HepG2 (cell line): ENCODE measurements at regions not wholly inside any gene's neighbourhood (a gene's known extent, or its start where the extent isn't known, plus 50 kb on each side); places are given as distances from the start of the nearest gene placed in this dataset.

ENCODE experiments used
- ATAC-seq: fragments of 200-7000 bp; cut with Tn5 transposase; 3 replicates; pipeline ENCODE4 v1.9.1; 2020; ENCODE audit warnings: mild to moderate bottlenecking, moderate library complexity
- BruUV-seq: library from RNA; stranded (reverse); fragments of 400-500 nt; replicated peaks from 2 replicates; lab custom pipeline; 2021; lab: Mats Ljungman, UMichigan
- CTCF ChIA-PET: fragments of 300-600 bp; formaldehyde crosslinking; extraction: SDS; loops from one replicate; lab custom pipeline; 2021; ENCODE audit warnings: low total read pairs, inconsistent platforms, low intra/inter-chr PET ratio; lab: Yijun Ruan, JAX
- POLR2A ChIA-PET: fragments of 350-600 bp; sonication (Branson Sonifier 250); formaldehyde crosslinking; loops from one replicate; lab custom pipeline; 2020; ENCODE audit warnings: antibody characterized with exemption, inconsistent platforms; lab: Yijun Ruan, JAX
- DNase-seq: peaks from one replicate; pipeline ENCODE4 v3.0.0-alpha.2; 2015; ENCODE audit warnings: low spot score
- FAIRE-seq: peaks from 3 replicates; lab custom pipeline; 2011; peaks lifted over from hg19 to GRCh38; lab: Jason Lieb, UNC
- H2AFZ ChIP-seq: one replicate; pipeline ENCODE4 v1.6.1; 2011; ENCODE audit warnings: low read length, inconsistent platforms
- H3K27ac ChIP-seq: fragments of 300-600 bp; 3 replicates; pipeline ENCODE4 v1.8.0; 2011; ENCODE audit warnings: mixed run types, mild to moderate bottlenecking, mixed read lengths, low read length, inconsistent platforms; ENCODE audit not compliant: insufficient read depth; ENCODE audit errors: extremely low read length
- H3K27me3 ChIP-seq, 2 experiments: fragments of 200-600 bp in 1 of 2; 2 replicates in 1 of 2; 3 replicates in 1 of 2; pipeline versions ENCODE4 v1.6.0 to v1.8.0; 2011; ENCODE audit warnings: low read length in 2 of 2, mild to moderate bottlenecking in 2 of 2, moderate library complexity in 2 of 2, inconsistent platforms in 1 of 2; ENCODE audit not compliant: insufficient read depth in 2 of 2, control insufficient read depth in 1 of 2
- H3K36me3 ChIP-seq, 2 experiments: fragments of 200-600 bp in 1 of 2; replicated peaks in 1 of 2; 2 replicates in 1 of 2; 3 replicates in 1 of 2; pipeline versions ENCODE4 v1.5.1 to v1.8.0; 2011; ENCODE audit warnings: low read length in 2 of 2, inconsistent platforms in 1 of 2; ENCODE audit not compliant: insufficient read depth in 2 of 2, control insufficient read depth in 1 of 2
- H3K4me1 ChIP-seq: 2 replicates; pipeline ENCODE4 v1.5.1; 2012; ENCODE audit warnings: low read length, inconsistent platforms; ENCODE audit not compliant: insufficient read depth
- H3K4me2 ChIP-seq: 2 replicates; pipeline ENCODE4 v1.6.0; 2011; ENCODE audit warnings: low read depth, low read length, inconsistent platforms
- H3K4me3 ChIP-seq, 3 experiments: fragments of 200-600 bp in 1 of 3; sonication (generic), shearing (Covaris generic) in 1 of 3; replicated peaks in 1 of 3; 2 replicates each; pipeline ENCODE4 v1.5.1; 2011 to 2016; ENCODE audit warnings: low read length in 3 of 3, inconsistent platforms in 2 of 3, low read depth in 2 of 3, mild to moderate bottlenecking in 2 of 3, control low read depth in 1 of 3, mixed read lengths in 1 of 3; ENCODE audit not compliant: insufficient read depth in 1 of 3
- H3K79me2 ChIP-seq: one replicate; pipeline ENCODE4 v1.6.1; 2011; ENCODE audit warnings: low read length, inconsistent platforms; ENCODE audit not compliant: insufficient read depth
- H3K9ac ChIP-seq: 2 replicates; pipeline ENCODE4 v1.6.0; 2011; ENCODE audit warnings: mild to moderate bottlenecking, low read depth, low read length, inconsistent platforms; ENCODE audit not compliant: insufficient read depth
- H3K9me3 ChIP-seq: 2 replicates; pipeline ENCODE4 v1.5.1; 2012; ENCODE audit warnings: mild to moderate bottlenecking, low read length
- H4K20me1 ChIP-seq: 2 replicates; pipeline ENCODE4 v1.6.0; 2011; ENCODE audit warnings: inconsistent platforms, mild to moderate bottlenecking, low read length, moderate library complexity; ENCODE audit not compliant: insufficient read depth
- BRCA1 ChIP-seq: sonication (generic); formaldehyde crosslinking; IDR thresholded peaks from 2 replicates; pipeline ENCODE4 v1.4.0; 2020; ENCODE audit warnings: missing genetic modification reagents
- HMG20A ChIP-seq: IDR thresholded peaks from 2 replicates; pipeline ENCODE4 v1.6.1; 2016; ENCODE audit warnings: borderline replicate concordance
- NBN ChIP-seq: fragments of 450-650 bp; conservative IDR thresholded peaks from 2 replicates; pipeline ENCODE4 v1.6.1; 2017
- NR3C1 ChIP-seq: sonication (generic); formaldehyde crosslinking; IDR thresholded peaks from 2 replicates; pipeline ENCODE4 v1.4.0; 2020; ENCODE audit warnings: missing genetic modification reagents
- REL ChIP-seq: sonication (generic); formaldehyde crosslinking; conservative IDR thresholded peaks from 2 replicates; pipeline ENCODE4 v1.8.0; 2022; ENCODE audit warnings: mild to moderate bottlenecking, missing genetic modification reagents, moderate library complexity
- SNRNP70 ChIP-seq: fragments of 200-400 bp; formaldehyde crosslinking; IDR thresholded peaks from 2 replicates; pipeline ENCODE4 v1.6.1; 2017; ENCODE audit warnings: mild to moderate bottlenecking, low read depth, low read length, moderate library complexity
- U2AF1 ChIP-seq: fragments of 200-400 bp; formaldehyde crosslinking; optimal IDR thresholded peaks from 2 replicates; pipeline ENCODE3; 2017; ENCODE audit warnings: mild to moderate bottlenecking, low read depth, low read length
- ZBTB21 ChIP-seq: sonication (generic); formaldehyde crosslinking; IDR thresholded peaks from 2 replicates; pipeline ENCODE4 v1.4.0; 2020; ENCODE audit warnings: missing genetic modification reagents
- ZBTB3 ChIP-seq: sonication (generic); formaldehyde crosslinking; IDR thresholded peaks from 2 replicates; pipeline ENCODE4 v1.4.0; 2020; ENCODE audit warnings: low read depth, mild to moderate bottlenecking, moderate library complexity, missing genetic modification reagents, borderline replicate concordance
- ZNF331 ChIP-seq: sonication (generic); formaldehyde crosslinking; IDR thresholded peaks from 2 replicates; pipeline ENCODE4 v1.4.0; 2020; ENCODE audit warnings: missing genetic modification reagents
- ZNF879 ChIP-seq: sonication (generic); formaldehyde crosslinking; IDR thresholded peaks from 2 replicates; pipeline ENCODE4 v1.8.1; 2023; ENCODE audit warnings: missing genetic modification reagents
- WGBS: methylation state at CpG from one replicate; pipeline ENCODE4 v1.1.6; 2017; ENCODE audit warnings: low lambda C conversion rate; 5-methylcytosine and 5-hydroxymethylcytosine counted together
- in situ Hi-C: cut with HindIII; loops from 2 replicates; pipeline ENCODE4 v1.10.0; 2017; ENCODE audit warnings: low pct_unique_long_range_greater_than_20kb; ENCODE audit not compliant: extremely low pct_ligation_motif_present
- intact Hi-C: fragments of 100-400 bp; cut with micrococcal nuclease; formaldehyde crosslinking; loops from one replicate; pipeline ENCODE4 v1.10.0; 2022; ENCODE audit not compliant: unreplicated experiment
- TF ChIP-seq, protein P1 (sequence below): sonication (generic); formaldehyde crosslinking; IDR thresholded peaks from 2 replicates; pipeline ENCODE4 v1.4.0; 2020; ENCODE audit warnings: missing genetic modification reagents
- TF ChIP-seq, protein P2 (sequence below): sonication (generic); formaldehyde crosslinking; IDR thresholded peaks from 2 replicates; pipeline ENCODE4 v1.5.1; 2020; ENCODE audit warnings: missing genetic modification reagents, mild to moderate bottlenecking, borderline replicate concordance

DNA sequence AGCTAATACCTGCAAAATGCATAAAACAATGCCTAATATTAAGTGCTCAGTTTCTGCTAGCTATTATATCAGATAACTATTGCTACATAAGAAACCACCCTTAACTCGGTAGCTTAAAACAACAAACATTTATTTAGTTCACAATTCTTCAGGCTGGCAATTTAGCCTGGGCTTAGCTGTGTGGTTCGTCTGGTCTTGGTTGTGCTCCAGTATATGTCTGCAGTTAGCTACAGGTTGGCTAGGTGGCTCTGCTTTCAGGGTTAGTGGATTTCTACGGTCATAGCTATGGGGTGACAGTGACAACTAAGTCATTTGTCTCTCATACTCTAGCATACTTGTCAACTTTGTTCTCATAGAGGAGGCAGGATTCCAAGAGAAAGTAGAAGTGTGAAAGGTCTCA is 61.8 kb upstream of the NRP1 start:
- H2AFZ ChIP-seq: no peak overlapping the region
- DNase-seq: no peak

DNA sequence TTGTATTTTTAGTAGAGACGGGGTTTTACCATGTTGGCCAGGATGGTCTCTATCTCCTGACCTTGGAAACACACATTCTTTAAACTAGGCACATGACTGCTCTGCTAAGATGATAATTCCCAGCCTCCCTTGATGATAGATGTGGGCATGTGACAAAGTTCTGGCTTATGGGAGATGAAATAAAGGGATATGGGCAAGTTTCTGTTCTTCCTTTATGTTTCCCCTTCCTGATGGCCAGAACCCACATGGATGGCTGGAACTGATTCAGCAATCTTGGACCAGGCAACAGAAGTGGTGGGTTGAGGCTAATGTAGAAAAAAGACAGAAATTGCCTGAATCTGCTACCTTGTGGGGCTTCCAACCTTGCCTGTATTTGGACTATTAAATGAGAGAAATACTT is 60.7 kb upstream of the NRP1 start:
- ChIA-PET CTCF (no interaction called here), POLR2A (no interaction called here)
- Histone ChIP-seq H3K4me3 (no peak overlapping the region), H3K9ac (no peak overlapping the region), H3K4me2 (no peak overlapping the region), H3K9me3 (peaks cover 7% of the 10 kb centered on the region; the same call in 1 of the 2 replicates), H4K20me1 (no peaks in the 10 kb centered on the region), H2AFZ (no peak overlapping the region), H3K27ac (no peak overlapping the region), H3K27me3 (0 out of 5 replicates have a peak, but pooled peaks cover 0 to 5% of the 10 kb centered on the region in 2 experiments), H3K79me2 (no peaks in the 10 kb centered on the region), H3K36me3 (no peaks in the 10 kb centered on the region), H3K4me1 (peaks cover under 1% of the 10 kb centered on the region; the same call in 1 of the 2 replicates)
- DNase-seq: no peak
- TF ChIP-seq, protein P1, sequence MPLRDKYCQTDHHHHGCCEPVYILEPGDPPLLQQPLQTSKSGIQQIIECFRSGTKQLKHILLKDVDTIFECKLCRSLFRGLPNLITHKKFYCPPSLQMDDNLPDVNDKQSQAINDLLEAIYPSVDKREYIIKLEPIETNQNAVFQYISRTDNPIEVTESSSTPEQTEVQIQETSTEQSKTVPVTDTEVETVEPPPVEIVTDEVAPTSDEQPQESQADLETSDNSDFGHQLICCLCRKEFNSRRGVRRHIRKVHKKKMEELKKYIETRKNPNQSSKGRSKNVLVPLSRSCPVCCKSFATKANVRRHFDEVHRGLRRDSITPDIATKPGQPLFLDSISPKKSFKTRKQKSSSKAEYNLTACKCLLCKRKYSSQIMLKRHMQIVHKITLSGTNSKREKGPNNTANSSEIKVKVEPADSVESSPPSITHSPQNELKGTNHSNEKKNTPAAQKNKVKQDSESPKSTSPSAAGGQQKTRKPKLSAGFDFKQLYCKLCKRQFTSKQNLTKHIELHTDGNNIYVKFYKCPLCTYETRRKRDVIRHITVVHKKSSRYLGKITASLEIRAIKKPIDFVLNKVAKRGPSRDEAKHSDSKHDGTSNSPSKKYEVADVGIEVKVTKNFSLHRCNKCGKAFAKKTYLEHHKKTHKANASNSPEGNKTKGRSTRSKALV (CRISPR knock-in tag): no peak
- TF ChIP-seq ZBTB21 (CRISPR knock-in tag): no peak
- TF ChIP-seq BRCA1: no peak
- TF ChIP-seq ZNF879: no peak
- TF ChIP-seq HMG20A: no peak
- no peak for TF ChIP-seq U2AF1
- TF ChIP-seq SNRNP70: no peak
- TF ChIP-seq ZBTB3 (CRISPR knock-in tag): no peak
- intact Hi-C loops: no loop called here
- 10% methylated on average over 1 of the region's 1 CpG for WGBS
- BruUV-seq: no TSS peak
- no peak for FAIRE-seq
- ATAC-seq: no peak
- in situ Hi-C loops: no loop called here

More for the DNA sequence above, 61.8 kb upstream of the NRP1 start:
- Histone ChIP-seq H3K4me2 (no peak overlapping the region), H3K9me3 (peaks cover 7% of the 10 kb centered on the region; the same call in 1 of the 2 replicates), H3K4me1 (no peaks in the 10 kb centered on the region), H3K9ac (no peak overlapping the region), H3K36me3 (no peaks in the 10 kb centered on the region), H4K20me1 (no peaks in the 10 kb centered on the region), H3K27me3 (0 out of 5 replicates have a peak, but pooled peaks cover 0 to 5% of the 10 kb centered on the region in 2 experiments), H3K79me2 (no peaks in the 10 kb centered on the region), H3K4me3 (no peak overlapping the region), H3K27ac (no peak overlapping the region)
- no TSS peak for BruUV-seq
- ATAC-seq (no peak), FAIRE-seq (no peak)
- CTCF ChIA-PET: no interaction called here
- in situ Hi-C loops: no loop called here
- intact Hi-C loops: no loop called here
- POLR2A ChIA-PET: no interaction called here
- 18% methylated on average over 3 of the region's 3 CpGs for WGBS
- TF ChIP-seq ZNF331 (CRISPR knock-in tag): peak; percentile 99
- TF ChIP-seq, protein P2, sequence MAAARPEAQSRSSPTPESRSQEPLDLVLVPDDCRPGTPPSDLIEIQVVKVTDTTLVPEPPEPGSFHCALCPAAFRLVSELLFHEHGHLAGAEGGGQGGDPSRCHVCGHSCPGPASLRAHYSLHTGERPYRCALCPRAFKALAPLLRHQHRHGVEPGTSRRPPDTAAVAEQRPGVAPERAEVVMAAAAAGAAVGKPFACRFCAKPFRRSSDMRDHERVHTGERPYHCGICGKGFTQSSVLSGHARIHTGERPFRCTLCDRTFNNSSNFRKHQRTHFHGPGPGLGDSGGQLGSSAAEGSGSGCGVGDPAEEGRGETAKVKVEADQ (CRISPR knock-in tag): no peak
- TF ChIP-seq REL (CRISPR knock-in tag): no peak
- no peak for TF ChIP-seq NR3C1
- TF ChIP-seq NBN: no peak
